ENCODE measurements at regions not wholly inside any gene's neighbourhood (a gene's known extent, or its start where the extent isn't known, plus 50 kb on each side); places are given as distances from the start of the nearest gene placed in this dataset.
"Not testable (repeated sequence)": the region's sequence is repeated elsewhere in the genome, so short reads cannot be mapped to it uniquely, and the experiment has no call there.

DNA sequence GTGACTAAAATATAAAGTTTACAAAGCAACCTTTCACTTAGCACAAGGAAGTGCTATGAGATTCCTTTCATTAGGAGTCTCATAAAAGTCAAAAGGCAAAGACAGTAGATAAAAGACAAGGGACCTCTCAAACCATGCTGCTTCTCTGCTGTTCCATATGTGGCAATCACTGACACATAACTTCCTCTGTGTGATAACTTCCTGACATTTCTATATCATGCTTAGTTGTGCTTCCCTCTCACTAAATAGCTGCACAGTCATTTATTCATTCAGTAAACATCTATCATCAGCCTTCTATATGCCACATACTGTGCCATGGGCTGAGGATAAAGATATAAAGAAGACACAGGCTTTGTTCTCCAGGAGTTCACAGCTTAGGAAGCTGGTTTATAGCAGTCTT, 214.8 kb upstream of the GRIK2 start:
- no peaks in the 10 kb centered on the region for H4K20me1 ChIP-seq (ENCODE audit: insufficient read depth)
- CTCF ChIA-PET, result no interaction called here
- H3K4me1 ChIP-seq (ENCODE audit: control insufficient read depth in 1 of 2, insufficient read depth in 2 of 2, low read length in 2 of 2), result no peaks in the 10 kb centered on the region
- H3K4me3 ChIP-seq (replicated peaks in 1 of 2; ENCODE audit: low read depth in 1 of 2, low read length in 2 of 2), result no peak overlapping the region
- H3K4me2 ChIP-seq (ENCODE audit: low read length), result no peak overlapping the region
- ATAC-seq, result no peak
- H2AFZ ChIP-seq (ENCODE audit: low read depth, low read length, poor library complexity, severe bottlenecking), result no peak overlapping the region
- BruUV-seq (replicated peaks), result no TSS peak
- intact Hi-C loops (cut with micrococcal nuclease), result no loop called here
- no peaks in the 10 kb centered on the region for H3K36me3 ChIP-seq (ENCODE audit: control insufficient read depth in 1 of 2, insufficient read depth in 2 of 2, low read length in 2 of 2)
- POLR2A ChIA-PET, result no interaction called here
- TF ChIP-seq FOSL1 (IDR thresholded peaks at IDR 0.05; ENCODE audit: low read depth), result no peak
- no peak for TF ChIP-seq EZH2phosphoT487 (IDR thresholded peaks at IDR 0.05; ENCODE audit: borderline replicate concordance)
- H3K27ac ChIP-seq (ENCODE audit: low read depth, low read length), result no peak overlapping the region
- no peaks in the 10 kb centered on the region for H3K9me2 ChIP-seq (ENCODE audit: insufficient read depth)
- RAD21 ChIA-PET (ENCODE audit: low non-redundant PET in 1 of 2, low total read pairs in 2 of 2, uncharacterized antibody in 2 of 2, unreplicated experiment in 2 of 2), result no interaction called here
- H3K27me3 ChIP-seq (ENCODE audit: insufficient read depth, low read length), result no peaks in the 10 kb centered on the region
- H3K79me2 ChIP-seq (ENCODE audit: insufficient read depth, low read length), result no peaks in the 10 kb centered on the region
- no peaks in the 10 kb centered on the region for H3K9me3 ChIP-seq (ENCODE audit: control insufficient read depth in 1 of 2, insufficient read depth in 1 of 2, low read depth in 1 of 2, low read length in 2 of 2)
- DNase-seq (ENCODE audit: low read depth, low spot score), result no peak
- H3K9ac ChIP-seq (ENCODE audit: low read length), result no peak overlapping the region

DNA sequence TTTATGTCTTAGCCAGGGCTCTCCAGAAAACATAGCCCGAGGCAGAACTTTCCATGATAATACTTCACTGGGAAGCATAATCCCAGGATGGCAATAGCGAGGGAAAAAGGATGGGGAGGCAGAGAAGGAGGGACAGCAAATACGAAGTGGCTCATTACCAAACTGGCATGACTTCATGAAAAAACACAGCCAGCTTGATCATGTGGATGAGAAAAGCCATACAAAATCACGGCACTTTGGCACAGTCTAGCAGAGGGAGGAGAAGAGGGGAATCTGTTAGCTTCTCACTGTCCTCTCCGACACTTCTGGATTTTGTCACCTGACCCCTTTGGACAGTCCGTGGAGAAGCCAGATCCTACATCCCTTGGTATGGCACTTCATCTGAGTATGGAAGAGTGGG, 212.5 kb upstream of the GRIK2 start:
- H3K27ac ChIP-seq (ENCODE audit: low read depth, low read length), result no peak overlapping the region
- H2AFZ ChIP-seq (ENCODE audit: low read depth, low read length, poor library complexity, severe bottlenecking), result no peak overlapping the region
- no peaks in the 10 kb centered on the region for H3K9me2 ChIP-seq (ENCODE audit: insufficient read depth)
- H3K79me2 ChIP-seq (ENCODE audit: insufficient read depth, low read length), result no peaks in the 10 kb centered on the region
- no peaks in the 10 kb centered on the region for H3K9me3 ChIP-seq (ENCODE audit: control insufficient read depth in 1 of 2, insufficient read depth in 1 of 2, low read depth in 1 of 2, low read length in 2 of 2)
- POLR2A ChIA-PET, result no interaction called here
- no peaks in the 10 kb centered on the region for H4K20me1 ChIP-seq (ENCODE audit: insufficient read depth)
- DNase-seq (ENCODE audit: low read depth, low spot score) (no peak), ATAC-seq (no peak)
- no TSS peak for BruUV-seq (replicated peaks)
- H3K36me3 ChIP-seq (ENCODE audit: control insufficient read depth in 1 of 2, insufficient read depth in 2 of 2, low read length in 2 of 2), result no peaks in the 10 kb centered on the region
- no peak overlapping the region for H3K4me3 ChIP-seq (replicated peaks in 1 of 2; ENCODE audit: low read depth in 1 of 2, low read length in 2 of 2)
- intact Hi-C loops (cut with micrococcal nuclease), result no loop called here
- no peaks in the 10 kb centered on the region for H3K4me1 ChIP-seq (ENCODE audit: control insufficient read depth in 1 of 2, insufficient read depth in 2 of 2, low read length in 2 of 2)
- RAD21 ChIA-PET (ENCODE audit: low non-redundant PET in 1 of 2, low total read pairs in 2 of 2, uncharacterized antibody in 2 of 2, unreplicated experiment in 2 of 2), result no interaction called here
- no peak overlapping the region for H3K9ac ChIP-seq (ENCODE audit: low read length)
- TF ChIP-seq SIN3A (IDR thresholded peaks at IDR 0.05; ENCODE audit: low read depth) (no peak), EZH2phosphoT487 (IDR thresholded peaks at IDR 0.05; ENCODE audit: borderline replicate concordance) (no peak), POLR2AphosphoS5 (IDR thresholded peaks at IDR 0.05; ENCODE audit: low read depth, low read length) (no peak), TCF7L2 (IDR thresholded peaks at IDR 0.05; ENCODE audit: borderline replicate concordance, extremely low read depth, insufficient read depth, insufficient read length) (no peak), JUND (IDR thresholded peaks at IDR 0.05) (no peak), POLR2A (IDR thresholded peaks at IDR 0.05; ENCODE audit: borderline replicate concordance, extremely low read depth, insufficient read depth, insufficient read length) (no peak), SP1 (IDR thresholded peaks at IDR 0.05; ENCODE audit: low read depth) (no peak), CEBPB (IDR thresholded peaks at IDR 0.05; ENCODE audit: low read depth) (no peak), YY1 (IDR thresholded peaks at IDR 0.05; ENCODE audit: extremely low read depth, insufficient replicate concordance, low read depth, low read length) (no peak)
- TF ChIP-seq, protein P1, sequence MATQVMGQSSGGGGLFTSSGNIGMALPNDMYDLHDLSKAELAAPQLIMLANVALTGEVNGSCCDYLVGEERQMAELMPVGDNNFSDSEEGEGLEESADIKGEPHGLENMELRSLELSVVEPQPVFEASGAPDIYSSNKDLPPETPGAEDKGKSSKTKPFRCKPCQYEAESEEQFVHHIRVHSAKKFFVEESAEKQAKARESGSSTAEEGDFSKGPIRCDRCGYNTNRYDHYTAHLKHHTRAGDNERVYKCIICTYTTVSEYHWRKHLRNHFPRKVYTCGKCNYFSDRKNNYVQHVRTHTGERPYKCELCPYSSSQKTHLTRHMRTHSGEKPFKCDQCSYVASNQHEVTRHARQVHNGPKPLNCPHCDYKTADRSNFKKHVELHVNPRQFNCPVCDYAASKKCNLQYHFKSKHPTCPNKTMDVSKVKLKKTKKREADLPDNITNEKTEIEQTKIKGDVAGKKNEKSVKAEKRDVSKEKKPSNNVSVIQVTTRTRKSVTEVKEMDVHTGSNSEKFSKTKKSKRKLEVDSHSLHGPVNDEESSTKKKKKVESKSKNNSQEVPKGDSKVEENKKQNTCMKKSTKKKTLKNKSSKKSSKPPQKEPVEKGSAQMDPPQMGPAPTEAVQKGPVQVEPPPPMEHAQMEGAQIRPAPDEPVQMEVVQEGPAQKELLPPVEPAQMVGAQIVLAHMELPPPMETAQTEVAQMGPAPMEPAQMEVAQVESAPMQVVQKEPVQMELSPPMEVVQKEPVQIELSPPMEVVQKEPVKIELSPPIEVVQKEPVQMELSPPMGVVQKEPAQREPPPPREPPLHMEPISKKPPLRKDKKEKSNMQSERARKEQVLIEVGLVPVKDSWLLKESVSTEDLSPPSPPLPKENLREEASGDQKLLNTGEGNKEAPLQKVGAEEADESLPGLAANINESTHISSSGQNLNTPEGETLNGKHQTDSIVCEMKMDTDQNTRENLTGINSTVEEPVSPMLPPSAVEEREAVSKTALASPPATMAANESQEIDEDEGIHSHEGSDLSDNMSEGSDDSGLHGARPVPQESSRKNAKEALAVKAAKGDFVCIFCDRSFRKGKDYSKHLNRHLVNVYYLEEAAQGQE (IDR thresholded peaks at IDR 0.05; ENCODE audit: low read depth), result no peak
- TF ChIP-seq, protein P2, sequence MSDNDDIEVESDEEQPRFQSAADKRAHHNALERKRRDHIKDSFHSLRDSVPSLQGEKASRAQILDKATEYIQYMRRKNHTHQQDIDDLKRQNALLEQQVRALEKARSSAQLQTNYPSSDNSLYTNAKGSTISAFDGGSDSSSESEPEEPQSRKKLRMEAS (IDR thresholded peaks at IDR 0.05), result no peak
- no peak overlapping the region for H3K4me2 ChIP-seq (ENCODE audit: low read length)
- H3K27me3 ChIP-seq (ENCODE audit: insufficient read depth, low read length), result no peaks in the 10 kb centered on the region
- CTCF ChIA-PET, result no interaction called here

DNA sequence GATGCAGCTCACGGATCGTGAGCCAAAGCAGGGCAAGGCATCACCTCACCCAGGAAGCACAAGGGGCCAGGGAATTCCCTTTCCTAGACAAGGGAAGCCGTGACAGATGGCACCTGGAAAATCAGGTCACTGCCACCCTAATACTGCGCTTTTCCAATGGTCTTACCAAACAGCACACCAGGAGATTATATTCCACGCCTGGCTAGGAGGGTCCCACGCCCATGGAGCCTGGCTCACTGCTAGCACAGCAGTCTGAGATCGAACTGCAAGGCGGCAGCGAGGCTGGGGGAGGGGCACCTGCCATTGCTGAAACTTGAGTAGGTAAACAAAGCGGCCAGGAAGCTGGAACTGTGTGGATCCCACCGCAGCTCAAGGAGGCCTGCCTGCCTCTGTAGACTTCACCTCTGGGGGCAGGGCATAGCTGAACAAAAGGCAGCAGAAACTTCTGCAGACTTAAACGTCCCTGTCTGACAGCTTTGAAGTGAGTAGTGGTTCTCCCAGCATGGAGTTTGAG, 205.2 kb upstream of the GRIK2 start:
- H3K9me2 ChIP-seq (ENCODE audit: insufficient read depth); POLR2A ChIA-PET; BruUV-seq (replicated peaks); H3K4me3 ChIP-seq (replicated peaks in 1 of 2; ENCODE audit: low read depth in 1 of 2, low read length in 2 of 2); DNase-seq (ENCODE audit: low read depth, low spot score); H3K4me1 ChIP-seq (ENCODE audit: control insufficient read depth in 1 of 2, insufficient read depth in 2 of 2, low read length in 2 of 2); H3K9ac ChIP-seq (ENCODE audit: low read length); intact Hi-C loops (cut with micrococcal nuclease); ATAC-seq; H2AFZ ChIP-seq (ENCODE audit: low read depth, low read length, poor library complexity, severe bottlenecking); H3K79me2 ChIP-seq (ENCODE audit: insufficient read depth, low read length); RAD21 ChIA-PET (ENCODE audit: low non-redundant PET in 1 of 2, low total read pairs in 2 of 2, uncharacterized antibody in 2 of 2, unreplicated experiment in 2 of 2); H3K27ac ChIP-seq (ENCODE audit: low read depth, low read length); H3K4me2 ChIP-seq (ENCODE audit: low read length); H4K20me1 ChIP-seq (ENCODE audit: insufficient read depth); H3K9me3 ChIP-seq (ENCODE audit: control insufficient read depth in 1 of 2, insufficient read depth in 1 of 2, low read depth in 1 of 2, low read length in 2 of 2); H3K36me3 ChIP-seq (ENCODE audit: control insufficient read depth in 1 of 2, insufficient read depth in 2 of 2, low read length in 2 of 2); H3K27me3 ChIP-seq (ENCODE audit: insufficient read depth, low read length); CTCF ChIA-PET: not testable (repeated sequence)

Data from HCT116 (cell line).